Epithelial cell of prostate (primary cell): ENCODE measurements at regions not wholly inside any gene's neighbourhood (a gene's known extent, or its start where the extent isn't known, plus 50 kb on each side); places are given as distances from the start of the nearest gene placed in this dataset.
A peak's percentile ranks its signal among the peaks of the same experiment; 100 is the strongest.

Experiments
- DNase-seq: peaks from one replicate; pipeline ENCODE4 v3.0.0-alpha.2; 2011; ENCODE audit warnings: low read depth, low spot score
- H3K27ac ChIP-seq: fragments of 450-650 bp; 2 replicates; pipeline ENCODE4 v1.5.1; 2017; ENCODE audit warnings: mild to moderate bottlenecking

DNA sequence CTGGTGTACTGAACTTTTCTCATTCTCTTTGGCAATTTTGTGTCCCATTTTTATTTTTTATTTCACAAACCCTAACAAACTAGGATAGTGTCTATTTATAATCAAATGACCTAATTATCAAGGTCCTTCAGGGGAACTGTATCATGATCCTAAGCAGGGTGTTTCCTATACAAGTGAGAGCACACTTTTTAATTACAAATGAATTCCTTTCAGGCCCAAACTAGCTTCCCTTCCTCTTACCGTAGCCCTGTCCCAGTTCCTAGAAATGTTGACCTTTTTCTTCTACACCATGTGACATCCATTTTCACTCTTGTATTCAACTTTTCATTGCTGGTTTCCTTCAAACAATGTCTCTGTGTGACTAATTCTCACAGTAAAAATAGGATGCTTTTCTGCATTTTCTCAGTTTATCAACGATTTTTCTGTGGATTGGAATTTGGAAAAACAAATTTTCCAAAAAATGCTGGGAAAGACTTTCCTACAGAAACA is 411.4 kb downstream of the CCDC91 start:
- no peak for DNase-seq
- H3K27ac ChIP-seq = no peak overlapping the region

DNA sequence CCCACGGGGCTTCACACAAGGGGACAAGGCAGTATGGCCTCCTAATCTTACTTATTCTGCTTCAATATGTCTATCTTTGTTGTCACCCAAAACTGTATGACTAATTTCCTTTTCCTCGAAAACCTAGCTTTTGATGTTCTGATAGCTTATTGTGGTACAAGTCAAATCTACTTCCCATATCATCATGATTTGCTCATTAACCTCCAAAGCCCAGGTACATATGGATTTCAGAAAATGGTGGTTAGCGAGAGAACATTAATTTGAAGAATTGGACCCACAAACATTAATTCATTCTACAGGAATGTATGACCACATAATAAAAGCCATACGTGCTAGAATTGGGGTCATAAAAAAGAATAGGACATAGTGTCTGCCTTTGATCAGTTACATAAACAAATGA is 412.5 kb downstream of the CCDC91 start:
- no peak overlapping the region for H3K27ac ChIP-seq
- DNase-seq = no peak

DNA sequence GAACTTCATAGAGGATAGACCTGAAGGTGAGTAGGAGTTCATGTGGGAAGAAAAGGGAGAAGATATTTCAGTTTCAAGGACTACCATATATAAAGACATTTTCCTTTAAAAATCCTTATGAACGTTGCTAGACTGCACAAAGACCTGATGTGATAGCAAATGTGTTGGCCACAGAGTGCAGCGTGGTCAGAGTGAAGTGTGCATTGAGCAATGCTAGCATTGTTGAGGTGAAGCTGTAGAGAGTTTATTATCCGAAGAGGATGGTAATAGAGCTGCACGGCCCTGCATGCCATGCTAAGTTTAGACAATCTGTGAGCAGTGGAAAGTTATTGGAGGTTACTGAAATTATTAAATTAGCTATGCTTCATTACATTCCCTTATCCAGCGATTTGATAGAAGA is 413.0 kb downstream of the CCDC91 start:
- H3K27ac ChIP-seq = no peak overlapping the region
- DNase-seq = no peak

DNA sequence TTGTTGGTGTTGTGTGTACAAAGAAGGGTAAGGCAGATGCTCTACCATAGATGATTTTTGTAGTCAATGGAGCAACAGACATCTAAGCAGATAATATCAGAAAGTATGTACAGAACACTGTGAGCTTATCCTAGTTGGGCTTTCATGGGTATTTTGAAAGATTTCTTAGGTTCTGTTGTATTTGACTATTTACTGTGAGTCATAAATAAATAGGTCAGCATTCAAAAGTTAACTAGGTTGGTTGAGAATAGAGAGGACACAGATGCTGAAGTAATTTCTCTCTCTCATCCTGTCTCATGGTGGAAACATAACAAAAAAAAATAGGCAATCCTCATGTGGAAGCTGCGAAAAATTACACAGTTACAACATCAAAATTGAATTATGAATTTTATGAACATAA is 413.5 kb downstream of the CCDC91 start:
- no peak for DNase-seq
- H3K27ac ChIP-seq = no peak overlapping the region

DNA sequence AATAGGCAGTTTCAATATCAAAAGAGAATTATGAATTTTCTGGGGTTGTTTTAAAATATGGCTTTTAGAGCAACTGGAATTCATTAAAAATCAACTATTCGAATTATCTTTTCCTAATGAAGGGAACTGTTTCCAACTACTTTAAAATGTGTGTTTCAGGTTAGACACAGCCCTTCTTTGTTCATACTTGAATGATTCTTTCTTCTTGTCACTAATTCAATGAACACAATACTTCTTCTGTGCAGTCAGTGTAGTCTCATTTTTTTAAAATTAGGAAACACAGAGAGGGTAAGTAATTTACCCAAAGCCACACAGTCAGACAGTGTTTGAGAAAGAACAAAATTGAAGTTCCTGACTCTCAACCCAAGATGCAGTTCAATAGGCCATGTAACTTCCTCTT is 414.0 kb downstream of the CCDC91 start:
- no peak overlapping the region for H3K27ac ChIP-seq
- DNase-seq = no peak

DNA sequence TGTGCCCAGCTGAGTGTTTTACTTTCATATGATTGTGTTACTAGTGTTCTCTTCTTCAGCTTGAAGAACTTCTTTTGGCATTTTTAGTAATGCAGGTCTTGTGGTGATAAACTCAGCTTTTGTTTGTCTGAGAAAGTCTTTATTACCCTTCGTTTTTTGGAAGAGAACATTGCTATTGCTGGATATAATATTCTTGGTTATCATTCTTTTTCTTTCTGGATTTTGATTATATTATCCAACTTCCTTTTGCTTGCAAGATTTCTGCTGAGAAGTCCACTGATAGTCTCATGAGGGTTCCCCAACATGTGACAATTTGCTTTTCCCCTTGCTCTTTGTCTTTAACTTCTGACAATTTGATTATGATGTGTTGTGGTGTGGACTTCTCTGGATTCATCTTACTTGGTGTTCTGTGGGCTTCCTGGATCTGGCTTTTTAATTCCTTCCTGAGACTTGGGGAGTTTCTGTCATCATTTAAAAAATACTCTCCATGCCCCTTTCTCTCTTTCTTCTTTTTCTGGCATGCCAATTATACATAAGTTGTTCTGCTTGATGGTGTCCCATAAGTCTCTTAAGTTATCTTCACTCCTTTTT is 416.8 kb downstream of the CCDC91 start:
- H3K27ac ChIP-seq = no peak overlapping the region
- DNase-seq = no peak

DNA sequence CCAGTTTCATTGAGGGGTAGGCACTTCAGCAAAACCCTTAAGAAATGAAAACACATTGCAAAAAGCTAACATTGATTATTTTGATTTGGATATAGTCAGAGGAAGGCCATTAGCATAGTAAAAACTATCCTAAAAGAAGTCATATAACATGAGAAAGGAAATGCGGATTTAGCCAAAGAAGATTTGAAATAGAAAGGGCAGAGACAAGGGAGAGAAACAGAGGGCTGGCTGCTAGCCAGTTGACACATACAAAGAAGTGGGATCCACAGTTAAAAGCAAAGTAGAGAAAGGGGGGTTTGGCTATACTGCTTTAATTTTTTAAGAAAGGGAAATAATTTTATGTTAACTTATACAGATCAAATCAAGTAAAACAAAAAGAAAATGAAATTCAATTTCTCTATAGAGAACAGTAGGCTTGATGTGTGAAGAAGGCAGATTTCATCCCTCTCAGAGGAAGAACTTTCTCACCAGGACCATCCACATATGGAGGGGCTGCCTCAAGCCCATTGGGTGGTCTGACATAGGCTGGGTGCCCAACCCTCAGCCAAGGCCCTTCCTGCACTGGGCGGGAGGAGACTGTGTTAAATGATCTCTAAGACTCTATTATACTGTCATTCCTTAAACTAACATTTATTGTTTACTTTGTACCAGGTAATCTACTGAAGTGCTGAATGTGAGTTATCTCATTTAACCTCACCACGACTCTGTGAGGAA is 420.3 kb downstream of the CCDC91 start:
- H3K27ac ChIP-seq = no peak overlapping the region
- no peak for DNase-seq

DNA sequence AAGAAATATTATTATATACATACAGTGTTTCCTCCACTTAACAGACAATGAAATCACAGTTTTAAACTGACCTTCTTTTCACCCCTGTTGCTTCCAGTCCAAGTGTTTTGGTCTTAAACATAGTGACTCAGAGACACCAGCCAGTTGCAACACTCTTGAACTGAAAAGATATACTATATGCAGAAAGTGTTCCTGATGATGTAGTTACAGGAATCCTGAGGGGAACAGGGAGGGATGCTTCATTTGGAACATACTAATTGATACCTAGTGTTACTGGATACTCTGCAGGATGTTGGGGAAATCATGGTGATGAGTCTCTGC is 420.8 kb downstream of the CCDC91 start:
- H3K27ac ChIP-seq = no peak overlapping the region
- peak; percentile 58 for DNase-seq

DNA sequence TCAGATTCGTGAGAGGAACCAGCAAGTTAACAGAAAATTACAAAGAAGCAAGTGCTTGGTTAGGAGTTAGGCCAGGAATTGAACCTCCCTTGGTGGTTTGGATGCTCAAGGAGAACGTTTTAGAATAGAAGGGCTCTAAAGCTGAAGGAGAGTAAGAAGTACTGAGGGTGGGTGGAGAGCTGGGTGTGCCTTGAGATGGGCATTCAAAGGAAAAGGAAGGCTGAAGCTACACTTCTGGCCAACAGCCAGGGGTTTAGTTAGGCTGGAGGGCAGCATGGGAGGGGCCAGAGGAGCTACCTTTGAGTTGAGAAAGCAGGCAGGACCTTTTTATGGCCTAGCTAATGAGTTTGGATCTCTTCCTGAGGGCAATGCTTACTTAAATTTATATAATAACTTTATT is 421.2 kb downstream of the CCDC91 start:
- no peak overlapping the region for H3K27ac ChIP-seq
- no peak for DNase-seq

DNA sequence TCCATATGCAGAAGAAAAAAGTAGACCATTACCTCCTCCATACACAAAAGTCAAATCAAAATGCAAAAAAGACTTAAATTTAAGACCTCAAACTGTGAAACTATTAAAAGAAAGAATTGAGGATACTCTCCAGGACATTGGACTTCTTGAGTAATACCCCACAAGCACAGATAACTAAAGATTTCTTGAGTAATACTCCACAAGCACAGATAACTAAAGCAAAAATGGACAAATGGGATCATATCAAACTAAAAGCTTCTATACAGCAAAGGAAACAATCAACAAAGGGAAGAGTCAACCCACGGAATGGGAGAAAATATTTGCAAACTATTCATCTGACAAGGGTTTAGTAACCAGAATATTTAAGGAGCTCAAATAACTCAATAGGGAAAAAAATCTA is 427.9 kb downstream of the CCDC91 start:
- H3K27ac ChIP-seq = no peak overlapping the region
- no peak for DNase-seq

DNA sequence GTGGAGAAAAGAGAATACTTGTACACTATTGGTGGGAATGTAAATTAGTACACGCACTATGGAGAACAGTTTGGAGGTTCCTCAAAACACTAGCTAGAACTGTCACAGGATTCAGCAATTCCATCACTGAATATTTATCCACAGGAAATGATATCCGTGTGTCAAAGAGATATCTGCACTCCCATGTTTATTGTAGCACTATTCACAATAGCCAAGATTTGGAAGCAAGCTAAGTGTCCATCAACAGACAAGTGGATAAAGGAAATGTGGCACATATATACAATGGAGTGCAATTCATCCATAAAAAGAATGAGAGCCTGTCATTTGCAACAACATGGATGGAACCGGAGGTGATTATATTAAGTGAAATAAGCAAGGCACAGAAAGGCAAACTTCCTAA is 428.5 kb downstream of the CCDC91 start:
- no peak for DNase-seq
- H3K27ac ChIP-seq = no peak overlapping the region

DNA sequence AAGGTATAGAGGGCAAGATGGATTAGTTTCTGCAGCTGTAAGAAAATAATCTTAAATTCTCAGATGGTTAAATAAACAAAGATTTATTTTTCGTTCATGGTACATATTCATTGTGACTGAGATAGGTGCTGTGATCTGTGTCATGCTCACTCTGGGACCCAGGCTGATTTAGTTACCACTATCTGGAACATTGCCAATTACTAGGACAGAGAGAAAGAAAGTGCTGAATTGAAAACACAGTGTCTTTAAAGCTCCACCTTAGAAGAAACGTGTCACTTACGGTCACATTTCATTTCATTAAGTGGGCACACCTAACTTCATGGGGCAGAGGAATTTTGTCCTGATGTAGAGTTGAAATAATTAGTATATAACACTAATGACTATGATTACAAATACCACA is 430.0 kb downstream of the CCDC91 start:
- H3K27ac ChIP-seq = no peak overlapping the region
- DNase-seq = no peak

DNA sequence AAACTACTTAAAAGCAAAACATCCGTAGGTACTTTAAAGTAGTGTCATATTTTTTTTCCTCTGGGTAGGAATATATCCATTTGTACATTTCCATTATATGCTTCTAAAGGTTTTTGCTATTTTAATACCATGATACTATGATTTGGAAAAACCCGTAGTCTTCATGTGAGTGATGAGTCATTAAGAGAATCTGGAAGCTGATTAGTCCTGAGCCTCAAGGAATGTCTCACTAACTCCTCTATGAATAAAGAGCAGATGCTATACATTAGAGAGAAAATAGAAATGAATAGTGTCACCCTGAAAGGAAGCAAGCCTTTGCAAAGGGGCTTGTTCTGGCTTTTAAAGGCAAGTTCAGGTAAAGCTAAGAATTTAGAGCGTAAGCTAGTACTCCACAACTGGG is 432.1 kb downstream of the CCDC91 start:
- no peak for DNase-seq
- H3K27ac ChIP-seq = no peak overlapping the region

DNA sequence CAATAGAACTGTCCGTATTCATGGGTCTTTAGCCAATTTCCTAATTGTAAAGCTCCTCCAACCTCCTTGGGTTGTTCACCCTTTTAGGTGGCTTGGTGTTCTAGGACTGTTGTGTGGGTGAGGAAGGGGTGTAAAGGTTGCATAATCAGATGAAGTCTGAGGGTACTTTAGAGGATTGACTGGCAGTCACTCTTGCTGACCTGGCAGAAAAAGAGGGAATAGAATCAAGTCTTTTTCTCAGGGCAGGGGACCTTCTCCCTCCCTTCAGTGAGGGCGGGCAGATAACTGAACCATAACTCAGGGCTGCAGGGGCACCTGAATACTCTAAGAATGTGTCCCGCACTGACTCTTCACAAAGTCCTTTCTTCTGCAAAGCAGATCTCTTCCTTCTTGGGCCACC is 436.2 kb downstream of the CCDC91 start:
- H3K27ac ChIP-seq = no peak overlapping the region
- no peak for DNase-seq

DNA sequence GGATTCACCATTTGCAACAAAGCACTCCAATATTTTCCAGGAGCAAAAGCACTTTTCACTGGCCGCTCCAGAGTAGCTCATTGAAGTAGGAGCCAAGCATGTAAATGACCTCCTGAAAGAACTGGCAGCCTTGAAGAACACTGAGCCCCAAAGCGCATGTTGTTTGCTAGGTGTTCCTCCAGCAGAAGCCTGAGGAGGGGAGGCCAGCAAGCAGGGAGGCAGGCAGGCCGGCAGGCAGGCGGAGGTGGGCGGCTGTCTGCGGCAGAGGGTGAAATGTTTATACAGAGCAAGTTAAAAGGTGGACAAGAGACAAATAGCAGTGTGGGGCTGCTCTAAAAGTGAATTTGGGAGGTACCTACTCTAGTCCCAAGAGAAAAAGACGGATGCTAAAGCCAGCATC is 439.4 kb downstream of the CCDC91 start:
- DNase-seq = no peak
- no peak overlapping the region for H3K27ac ChIP-seq

DNA sequence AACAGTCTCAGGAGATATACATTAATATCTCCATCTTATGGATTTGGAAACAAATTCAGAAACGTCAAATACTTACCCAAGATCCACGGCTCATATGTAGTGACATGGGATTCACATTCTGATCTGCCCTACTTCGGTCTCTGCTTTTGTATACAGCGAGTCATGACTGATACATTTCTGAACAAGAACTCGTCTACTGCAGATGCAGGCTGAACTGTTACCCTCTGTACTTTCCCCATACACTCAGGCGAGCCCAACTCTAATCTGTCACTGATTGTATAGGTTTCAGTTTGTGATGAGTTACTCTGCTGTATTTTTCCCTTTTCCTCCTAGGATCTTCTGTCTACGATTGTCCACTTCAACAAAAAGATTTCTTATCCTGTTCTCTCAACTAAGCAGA is 441.6 kb downstream of the CCDC91 start:
- no peak for DNase-seq
- no peak overlapping the region for H3K27ac ChIP-seq

DNA sequence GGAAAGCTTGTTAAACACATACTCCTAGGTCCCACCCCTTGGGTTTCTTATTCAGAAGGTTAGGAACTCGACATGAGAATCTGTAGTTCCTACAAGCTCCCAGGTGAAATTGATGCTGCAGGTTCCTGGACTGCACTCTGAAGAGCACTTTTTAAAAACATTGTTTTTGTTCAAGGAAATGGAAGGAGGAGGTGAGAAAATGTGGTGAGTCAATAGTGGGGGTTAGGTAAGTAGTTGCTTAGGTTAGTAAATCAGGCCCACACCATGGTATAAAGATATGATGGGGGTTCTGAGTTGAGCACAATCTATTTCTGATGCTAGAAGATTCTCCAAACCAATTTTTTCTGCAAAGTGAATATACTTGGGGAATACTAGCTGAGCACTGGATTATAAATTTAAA is 450.3 kb downstream of the CCDC91 start:
- no peak for DNase-seq

DNA sequence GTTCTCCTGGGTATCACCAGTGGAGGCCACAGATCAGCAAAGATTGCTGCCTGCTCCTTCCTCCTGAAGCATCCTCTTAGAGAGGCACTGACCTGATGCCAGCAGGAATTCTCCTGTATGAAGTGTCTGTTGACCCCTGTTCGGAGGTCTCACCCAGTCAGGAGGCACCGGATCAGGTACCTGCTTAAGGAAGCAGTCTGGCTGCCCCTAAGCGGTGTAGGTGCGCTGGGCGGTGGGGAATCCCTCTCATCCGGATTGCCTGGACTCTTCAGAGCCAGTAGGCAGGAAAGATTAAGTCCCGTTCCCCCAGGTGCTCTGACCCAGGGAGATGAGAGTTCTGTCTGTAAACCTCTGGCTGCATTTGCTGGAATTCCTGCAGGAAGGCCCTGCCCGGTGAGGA is 455.2 kb downstream of the CCDC91 start:
- DNase-seq = no peak
- H3K27ac ChIP-seq = no peak overlapping the region

More for the DNA sequence above, 450.3 kb downstream of the CCDC91 start:
- H3K27ac ChIP-seq = no peak overlapping the region

DNA sequence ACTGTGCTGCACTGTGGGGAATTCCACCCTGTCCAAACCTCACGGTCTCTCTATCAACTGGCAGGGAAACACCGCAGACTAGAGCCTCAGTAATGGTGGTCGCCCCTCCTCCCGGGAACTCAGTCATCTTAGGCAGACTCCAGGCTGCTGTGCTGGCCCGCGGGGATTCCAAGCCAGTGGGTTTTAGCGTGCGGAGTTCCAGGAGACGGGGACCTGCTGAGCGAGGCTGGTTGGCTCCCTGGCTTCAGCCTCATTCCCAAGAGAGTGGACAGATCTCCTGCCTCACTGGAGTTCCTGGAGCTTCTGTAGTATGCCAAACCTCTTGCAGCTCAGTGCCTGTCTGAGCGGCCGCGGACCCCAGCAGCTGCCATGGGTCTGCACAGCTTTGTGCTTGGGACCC is 455.6 kb downstream of the CCDC91 start:
- DNase-seq = no peak
- no peak overlapping the region for H3K27ac ChIP-seq

DNA sequence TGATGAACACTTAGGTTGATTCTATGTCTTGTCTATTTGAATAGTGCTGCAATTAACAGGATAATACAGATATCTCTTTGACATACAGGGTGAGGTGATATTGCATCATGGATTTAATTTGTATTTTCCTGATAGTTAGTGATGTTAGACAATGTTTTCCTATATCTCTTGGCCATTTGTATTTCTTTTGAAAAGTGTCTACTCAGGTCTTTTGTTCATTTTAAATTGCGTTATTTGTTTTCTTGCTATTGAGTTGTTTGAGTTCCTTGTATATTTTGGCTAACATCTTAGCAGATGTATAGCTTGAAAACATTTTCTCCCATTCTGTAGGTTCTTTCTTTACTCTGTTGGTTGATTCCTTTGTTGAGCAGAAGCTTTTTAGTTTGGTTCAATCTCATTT is 460.6 kb downstream of the CCDC91 start:
- DNase-seq = no peak
- no peak overlapping the region for H3K27ac ChIP-seq

DNA sequence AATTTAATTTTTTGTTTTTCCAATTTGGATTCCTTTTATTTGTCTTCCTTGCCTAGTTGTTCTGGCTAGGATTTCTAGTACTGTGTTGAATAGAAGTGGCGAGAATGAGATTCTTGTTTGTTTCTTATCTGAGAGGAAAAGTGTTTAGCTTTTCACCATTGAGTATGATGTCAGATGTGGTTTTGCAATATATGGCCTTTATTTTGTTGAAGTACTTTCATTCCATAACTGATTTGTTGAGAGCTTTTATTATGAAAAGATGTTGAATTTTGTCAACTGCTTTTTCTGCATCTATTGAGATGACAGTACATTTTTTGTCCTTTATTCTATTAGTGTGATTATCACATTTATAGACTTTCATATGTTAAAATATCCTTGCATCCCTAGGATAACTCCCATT is 462.0 kb downstream of the CCDC91 start:
- no peak for DNase-seq
- H3K27ac ChIP-seq = no peak overlapping the region

DNA sequence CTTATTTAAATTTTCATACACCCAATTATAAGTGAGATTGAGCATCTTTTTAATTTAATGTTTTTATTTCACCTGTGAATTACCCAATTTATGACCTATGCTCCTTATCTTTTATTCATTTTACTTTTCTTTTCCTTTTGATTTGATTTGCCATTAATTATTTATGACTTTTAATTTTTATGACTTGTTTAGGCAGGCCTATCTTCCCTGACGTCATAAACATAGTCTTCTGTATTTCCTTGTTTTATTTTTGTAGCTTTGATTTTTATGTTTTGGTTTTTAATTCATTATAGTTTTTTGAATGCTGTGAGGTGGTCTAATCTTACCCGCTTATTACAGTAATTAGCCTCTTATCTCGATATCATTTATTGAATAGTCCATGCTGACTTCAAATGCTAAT is 467.1 kb upstream of the FAR2 start:
- no peak for DNase-seq
- H3K27ac ChIP-seq = no peak overlapping the region
